ENCODE measurements at regions not wholly inside any gene's neighbourhood (a gene's known extent, or its start where the extent isn't known, plus 50 kb on each side); places are given as distances from the start of the nearest gene placed in this dataset.
"Not testable (repeated sequence)": the region's sequence is repeated elsewhere in the genome, so short reads cannot be mapped to it uniquely, and the experiment has no call there.

DNA sequence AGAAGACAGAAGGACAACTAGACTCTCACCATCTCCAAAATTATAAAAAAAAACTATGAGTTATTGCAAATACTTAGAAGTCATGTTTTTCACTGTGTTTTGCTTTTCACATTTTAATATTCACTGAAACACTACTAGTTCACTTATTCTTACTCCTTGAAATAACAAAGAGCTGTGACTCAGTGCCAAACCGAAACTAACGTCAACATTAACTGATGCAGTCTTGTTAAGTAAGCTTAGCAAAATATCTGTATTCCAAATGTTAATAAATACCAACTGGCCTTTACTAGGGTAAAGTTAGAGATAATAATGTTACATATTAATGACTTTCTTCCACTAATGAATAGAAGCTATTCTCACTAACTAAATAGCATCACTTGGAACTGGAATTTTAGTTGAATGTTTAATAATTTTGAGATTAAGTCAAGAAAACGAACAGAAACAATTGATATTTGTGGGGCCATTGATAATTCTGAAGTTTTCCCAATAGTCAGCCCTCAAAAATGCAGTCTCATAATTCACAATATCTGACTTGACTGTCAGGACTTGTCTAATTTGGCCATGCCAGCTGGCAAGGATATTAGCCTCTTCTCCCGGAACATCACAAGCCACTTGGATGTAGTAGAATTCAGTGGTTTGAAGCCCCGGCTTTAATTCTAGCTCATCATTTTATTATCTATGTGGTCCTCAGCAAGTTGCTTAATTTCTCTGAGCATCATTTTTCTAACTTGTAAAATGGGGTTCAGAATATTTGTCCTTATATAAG, 230.1 kb upstream of the DDI1 start:
- DNase-seq (ENCODE audit: extremely low read depth, insufficient read length): no peak
- no peaks in the 10 kb centered on the region for H3K27me3 ChIP-seq (replicated peaks; ENCODE audit: control insufficient read depth, insufficient read depth, low read length)
- H3K36me3 ChIP-seq (ENCODE audit: control insufficient read depth, insufficient read depth, low read length): no peaks in the 10 kb centered on the region
- TF ChIP-seq, protein P1, sequence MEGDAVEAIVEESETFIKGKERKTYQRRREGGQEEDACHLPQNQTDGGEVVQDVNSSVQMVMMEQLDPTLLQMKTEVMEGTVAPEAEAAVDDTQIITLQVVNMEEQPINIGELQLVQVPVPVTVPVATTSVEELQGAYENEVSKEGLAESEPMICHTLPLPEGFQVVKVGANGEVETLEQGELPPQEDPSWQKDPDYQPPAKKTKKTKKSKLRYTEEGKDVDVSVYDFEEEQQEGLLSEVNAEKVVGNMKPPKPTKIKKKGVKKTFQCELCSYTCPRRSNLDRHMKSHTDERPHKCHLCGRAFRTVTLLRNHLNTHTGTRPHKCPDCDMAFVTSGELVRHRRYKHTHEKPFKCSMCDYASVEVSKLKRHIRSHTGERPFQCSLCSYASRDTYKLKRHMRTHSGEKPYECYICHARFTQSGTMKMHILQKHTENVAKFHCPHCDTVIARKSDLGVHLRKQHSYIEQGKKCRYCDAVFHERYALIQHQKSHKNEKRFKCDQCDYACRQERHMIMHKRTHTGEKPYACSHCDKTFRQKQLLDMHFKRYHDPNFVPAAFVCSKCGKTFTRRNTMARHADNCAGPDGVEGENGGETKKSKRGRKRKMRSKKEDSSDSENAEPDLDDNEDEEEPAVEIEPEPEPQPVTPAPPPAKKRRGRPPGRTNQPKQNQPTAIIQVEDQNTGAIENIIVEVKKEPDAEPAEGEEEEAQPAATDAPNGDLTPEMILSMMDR (IDR thresholded peaks at IDR 0.05; ENCODE audit: insufficient read depth, low read length, poor library complexity, severe bottlenecking): no peak
- H3K4me3 ChIP-seq (replicated peaks; ENCODE audit: low read depth, low read length): no peak overlapping the region

DNA sequence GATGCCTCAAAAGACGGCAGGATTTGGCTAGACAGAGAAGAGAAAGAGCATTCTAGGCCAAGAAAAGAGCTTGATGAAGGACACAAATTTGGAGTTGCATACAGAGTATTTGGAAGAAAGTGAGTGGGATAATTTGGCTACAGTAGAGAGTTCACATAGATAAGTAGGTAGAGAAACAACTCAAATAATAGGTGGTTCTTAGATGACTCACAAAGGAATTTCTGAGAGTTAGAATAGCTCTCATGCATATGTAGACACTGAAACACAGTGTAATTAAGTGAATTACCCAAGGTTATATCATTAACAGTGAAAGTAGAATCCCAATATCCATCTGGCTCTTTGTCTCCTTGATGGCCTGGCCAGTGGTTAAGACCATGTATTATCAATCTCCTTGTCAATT, 228.6 kb upstream of the DDI1 start:
- TF ChIP-seq, protein P1 (IDR thresholded peaks at IDR 0.05; ENCODE audit: insufficient read depth, low read length, poor library complexity, severe bottlenecking): no peak
- no peak for DNase-seq (ENCODE audit: extremely low read depth, insufficient read length)
- Histone ChIP-seq H3K27me3 (replicated peaks; ENCODE audit: control insufficient read depth, insufficient read depth, low read length) (no peaks in the 10 kb centered on the region), H3K4me3 (replicated peaks; ENCODE audit: low read depth, low read length) (no peak overlapping the region), H3K36me3 (ENCODE audit: control insufficient read depth, insufficient read depth, low read length) (no peaks in the 10 kb centered on the region)

DNA sequence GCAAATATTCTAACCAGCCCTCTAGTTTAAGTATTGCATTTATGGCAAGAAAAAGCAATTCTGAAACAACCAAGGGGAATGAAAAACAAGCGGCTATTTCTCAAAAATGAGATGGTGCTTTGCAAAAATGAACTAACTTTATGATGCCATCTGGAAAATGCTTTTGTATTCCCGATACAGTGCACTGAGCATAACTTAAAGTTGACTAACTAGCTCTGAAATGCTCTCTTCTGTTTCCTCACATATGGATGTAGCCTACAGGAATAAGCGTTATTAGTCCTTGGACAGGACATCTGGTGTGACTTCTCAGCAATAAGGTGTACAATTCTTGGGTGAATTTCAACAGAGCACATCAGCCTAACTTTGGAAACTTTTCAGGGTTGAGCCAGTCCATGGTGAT, 228.2 kb upstream of the DDI1 start:
- TF ChIP-seq, protein P1 (IDR thresholded peaks at IDR 0.05; ENCODE audit: insufficient read depth, low read length, poor library complexity, severe bottlenecking): no peak

DNA sequence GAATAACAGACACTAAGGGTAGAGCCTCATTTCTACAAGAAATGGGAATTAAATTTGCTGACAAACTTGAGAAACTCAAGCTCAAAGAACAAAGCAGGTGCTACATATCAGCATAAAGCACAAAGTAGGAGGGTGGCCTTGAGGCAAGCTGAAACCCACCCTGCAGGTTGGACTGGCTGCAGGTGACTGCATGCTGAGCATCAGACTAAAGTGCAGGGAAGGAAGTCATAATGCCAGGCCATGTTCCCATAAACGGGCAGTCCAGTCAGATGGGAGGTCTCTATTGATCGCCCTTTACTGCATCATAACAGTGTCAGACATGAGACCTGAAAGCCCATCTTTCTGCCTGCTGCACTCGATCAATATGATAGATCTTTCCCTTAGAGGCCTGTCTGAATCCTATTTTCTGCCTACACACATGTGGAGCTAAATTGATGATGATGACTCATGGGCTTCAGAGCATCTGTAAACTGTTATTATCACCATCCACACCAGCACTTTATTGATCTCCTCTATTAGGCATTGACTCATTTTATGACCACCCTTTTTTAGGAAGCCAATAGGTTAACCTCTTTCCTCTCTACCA, 224.5 kb upstream of the DDI1 start:
- Histone ChIP-seq H3K4me3 (replicated peaks; ENCODE audit: low read depth, low read length) (no peak overlapping the region), H3K36me3 (ENCODE audit: control insufficient read depth, insufficient read depth, low read length) (no peaks in the 10 kb centered on the region), H3K27me3 (replicated peaks; ENCODE audit: control insufficient read depth, insufficient read depth, low read length) (no peaks in the 10 kb centered on the region)
- DNase-seq (ENCODE audit: extremely low read depth, insufficient read length): no peak
- TF ChIP-seq, protein P1 (IDR thresholded peaks at IDR 0.05; ENCODE audit: insufficient read depth, low read length, poor library complexity, severe bottlenecking): no peak

More for the DNA sequence above, 228.2 kb upstream of the DDI1 start:
- H3K4me3 ChIP-seq (replicated peaks; ENCODE audit: low read depth, low read length): no peak overlapping the region
- no peak for DNase-seq (ENCODE audit: extremely low read depth, insufficient read length)
- no peaks in the 10 kb centered on the region for H3K36me3 ChIP-seq (ENCODE audit: control insufficient read depth, insufficient read depth, low read length)
- H3K27me3 ChIP-seq (replicated peaks; ENCODE audit: control insufficient read depth, insufficient read depth, low read length): no peaks in the 10 kb centered on the region

DNA sequence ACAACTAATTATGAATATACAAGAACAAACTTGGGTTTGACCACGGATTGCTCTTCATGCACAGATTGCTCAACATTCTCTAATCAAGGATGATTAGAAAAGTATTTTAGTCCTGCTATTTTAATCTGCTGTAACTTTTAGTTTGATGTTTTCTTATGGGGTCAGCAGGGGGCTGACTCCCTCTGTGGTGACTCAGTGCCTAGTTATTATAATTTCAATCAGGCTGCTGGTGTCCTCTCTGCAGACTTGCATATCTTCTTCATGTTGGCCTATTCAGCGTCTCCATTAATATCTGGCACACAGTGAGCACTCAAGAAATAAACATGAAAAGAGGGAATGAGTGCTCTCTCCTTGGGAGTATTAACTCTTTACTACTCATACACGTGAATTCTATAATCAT, 223.8 kb upstream of the DDI1 start:
- DNase-seq (ENCODE audit: extremely low read depth, insufficient read length): no peak
- Histone ChIP-seq H3K27me3 (replicated peaks; ENCODE audit: control insufficient read depth, insufficient read depth, low read length) (no peaks in the 10 kb centered on the region), H3K36me3 (ENCODE audit: control insufficient read depth, insufficient read depth, low read length) (no peaks in the 10 kb centered on the region), H3K4me3 (replicated peaks; ENCODE audit: low read depth, low read length) (no peak overlapping the region)
- TF ChIP-seq, protein P1 (IDR thresholded peaks at IDR 0.05; ENCODE audit: insufficient read depth, low read length, poor library complexity, severe bottlenecking): no peak

DNA sequence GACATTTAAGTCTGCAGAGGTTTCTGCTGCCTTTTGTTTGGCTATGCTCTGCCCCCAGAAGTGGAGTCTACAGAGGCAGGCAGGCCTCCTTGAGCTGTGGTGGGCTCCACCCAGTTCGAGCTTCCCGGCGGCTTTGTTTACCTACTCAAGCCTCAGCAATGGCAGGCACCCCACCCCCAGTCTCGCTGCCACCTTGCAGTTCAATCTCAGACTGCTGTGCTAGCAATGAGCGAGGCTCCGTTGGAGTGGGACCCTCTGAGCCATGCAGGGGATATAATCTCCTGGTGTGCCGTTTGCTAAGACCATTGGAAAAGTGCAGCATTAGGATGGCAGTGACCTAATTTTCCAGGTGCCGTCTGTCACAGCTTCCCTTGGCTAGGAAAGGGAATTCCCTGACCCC, 216.1 kb upstream of the DDI1 start:
- DNase-seq (ENCODE audit: extremely low read depth, insufficient read length); H3K4me3 ChIP-seq (replicated peaks; ENCODE audit: low read depth, low read length); H3K36me3 ChIP-seq (ENCODE audit: control insufficient read depth, insufficient read depth, low read length); H3K27me3 ChIP-seq (replicated peaks; ENCODE audit: control insufficient read depth, insufficient read depth, low read length): not testable (repeated sequence)
